22Rv1 (cell line): ENCODE measurements at regions not wholly inside any gene's neighbourhood (a gene's known extent, or its start where the extent isn't known, plus 50 kb on each side); places are given as distances from the start of the nearest gene placed in this dataset.
"Not testable (repeated sequence)": the region's sequence is repeated elsewhere in the genome, so short reads cannot be mapped to it uniquely, and the experiment has no call there.

Source experiments
- ZFX ChIP-seq: fragments of 450-650 bp; IDR thresholded peaks from 2 replicates; pipeline ENCODE4 v1.6.1; 2017; ENCODE audit warnings: antibody characterized with exemption, borderline replicate concordance
- TF ChIP-seq, protein P1 (sequence below): fragments of 450-650 bp; IDR thresholded peaks from 2 replicates; pipeline ENCODE4 v1.5.1; 2017; ENCODE audit warnings: mild to moderate bottlenecking

DNA sequence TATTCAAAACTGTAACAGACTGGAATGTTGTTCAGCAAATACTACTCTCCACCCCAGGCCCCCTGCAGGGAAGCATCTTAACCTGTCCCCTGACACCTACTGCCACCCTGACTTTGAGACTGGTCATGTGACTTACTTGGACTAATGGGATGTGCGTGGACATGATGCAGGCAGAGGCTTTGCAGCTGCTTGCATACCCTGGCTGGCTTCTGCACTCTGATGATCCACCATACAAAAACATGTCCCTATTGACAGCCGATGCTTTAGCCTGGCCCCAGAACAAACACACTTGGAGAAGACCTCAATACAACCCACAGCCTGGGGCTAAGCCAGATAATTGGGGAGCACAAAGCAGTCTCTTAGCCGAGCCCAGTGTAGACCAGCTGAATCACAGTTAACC, 180.5 kb downstream of the ATP6V0E2 start:
- TF ChIP-seq, protein P1, sequence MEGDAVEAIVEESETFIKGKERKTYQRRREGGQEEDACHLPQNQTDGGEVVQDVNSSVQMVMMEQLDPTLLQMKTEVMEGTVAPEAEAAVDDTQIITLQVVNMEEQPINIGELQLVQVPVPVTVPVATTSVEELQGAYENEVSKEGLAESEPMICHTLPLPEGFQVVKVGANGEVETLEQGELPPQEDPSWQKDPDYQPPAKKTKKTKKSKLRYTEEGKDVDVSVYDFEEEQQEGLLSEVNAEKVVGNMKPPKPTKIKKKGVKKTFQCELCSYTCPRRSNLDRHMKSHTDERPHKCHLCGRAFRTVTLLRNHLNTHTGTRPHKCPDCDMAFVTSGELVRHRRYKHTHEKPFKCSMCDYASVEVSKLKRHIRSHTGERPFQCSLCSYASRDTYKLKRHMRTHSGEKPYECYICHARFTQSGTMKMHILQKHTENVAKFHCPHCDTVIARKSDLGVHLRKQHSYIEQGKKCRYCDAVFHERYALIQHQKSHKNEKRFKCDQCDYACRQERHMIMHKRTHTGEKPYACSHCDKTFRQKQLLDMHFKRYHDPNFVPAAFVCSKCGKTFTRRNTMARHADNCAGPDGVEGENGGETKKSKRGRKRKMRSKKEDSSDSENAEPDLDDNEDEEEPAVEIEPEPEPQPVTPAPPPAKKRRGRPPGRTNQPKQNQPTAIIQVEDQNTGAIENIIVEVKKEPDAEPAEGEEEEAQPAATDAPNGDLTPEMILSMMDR = not testable (repeated sequence)
- TF ChIP-seq ZFX = not testable (repeated sequence)
